ENCODE measurements at regions not wholly inside any gene's neighbourhood (a gene's known extent, or its start where the extent isn't known, plus 50 kb on each side); places are given as distances from the start of the nearest gene placed in this dataset.

DNA sequence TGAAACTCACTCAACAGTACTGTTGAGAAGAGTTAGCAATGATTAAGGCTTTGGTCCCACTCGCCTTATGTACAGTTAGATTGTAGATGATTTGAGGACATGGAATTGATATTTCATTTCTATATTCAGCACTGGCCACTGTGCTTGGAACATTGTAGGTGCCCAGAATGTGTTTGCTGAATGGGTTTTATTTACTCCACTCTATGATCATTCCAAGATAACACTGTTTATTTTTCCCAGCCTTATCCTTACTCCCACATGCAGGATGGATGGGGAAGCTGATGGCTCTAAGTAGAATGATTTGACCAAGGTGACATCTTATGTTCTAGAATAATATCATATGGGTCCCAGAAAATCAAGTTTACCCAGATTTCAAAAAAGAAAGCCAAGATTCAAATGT, 124.6 kb upstream of the RXFP2 start:
- Histone ChIP-seq H3K9me3 (no peaks in the 10 kb centered on the region), H3K27ac (no peak overlapping the region), H3K4me1 (no peaks in the 10 kb centered on the region), H3K27me3 (no peaks in the 10 kb centered on the region), H3K36me3 (no peaks in the 10 kb centered on the region), H3K4me3 (no peak overlapping the region)
- DNase-seq (ENCODE audit: low spot score in 2 of 2) = no peak
- intact Hi-C loops (cut with DNase I) = no loop called here
- TF ChIP-seq CTCF (IDR thresholded peaks at IDR 0.05) = no peak

DNA sequence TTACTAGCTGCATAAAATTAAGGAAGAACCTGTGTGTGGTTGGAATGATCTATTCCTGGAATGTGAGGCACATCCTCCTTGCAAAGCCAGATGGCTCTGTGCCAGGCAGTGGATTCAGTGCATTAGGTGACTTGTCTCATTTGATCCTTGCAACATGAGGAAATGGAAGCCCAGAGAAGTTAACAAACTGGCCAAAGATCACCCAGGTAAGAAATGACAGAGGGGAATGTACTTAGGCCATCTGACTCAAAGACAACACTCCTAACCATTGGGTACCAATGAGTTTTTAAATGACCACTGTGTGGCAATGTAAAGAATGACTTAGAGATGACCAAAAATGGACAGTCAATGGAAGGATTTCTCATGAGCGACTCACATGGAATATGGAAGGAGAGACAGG, 114.2 kb upstream of the RXFP2 start:
- Histone ChIP-seq H3K4me3 (no peak overlapping the region), H3K36me3 (no peaks in the 10 kb centered on the region), H3K9me3 (no peaks in the 10 kb centered on the region), H3K4me1 (no peaks in the 10 kb centered on the region), H3K27me3 (no peaks in the 10 kb centered on the region), H3K27ac (no peak overlapping the region)
- no peak for TF ChIP-seq CTCF (IDR thresholded peaks at IDR 0.05)
- no peak for DNase-seq (ENCODE audit: low spot score in 2 of 2)
- intact Hi-C loops (cut with DNase I) = no loop called here

GRCh38 chr13:31627097-31627845, 112.1 kb upstream of the RXFP2 start:
- Histone ChIP-seq H3K9me3 (no peaks in the 10 kb centered on the region), H3K4me1 (no peaks in the 10 kb centered on the region), H3K4me3 (no peak overlapping the region), H3K27ac (no peak overlapping the region), H3K27me3 (no peaks in the 10 kb centered on the region), H3K36me3 (no peaks in the 10 kb centered on the region)
- TF ChIP-seq CTCF (IDR thresholded peaks at IDR 0.05) = no peak
- intact Hi-C loops (cut with DNase I) = no loop called here
- DNase-seq (ENCODE audit: low spot score in 2 of 2) = no peak

DNA sequence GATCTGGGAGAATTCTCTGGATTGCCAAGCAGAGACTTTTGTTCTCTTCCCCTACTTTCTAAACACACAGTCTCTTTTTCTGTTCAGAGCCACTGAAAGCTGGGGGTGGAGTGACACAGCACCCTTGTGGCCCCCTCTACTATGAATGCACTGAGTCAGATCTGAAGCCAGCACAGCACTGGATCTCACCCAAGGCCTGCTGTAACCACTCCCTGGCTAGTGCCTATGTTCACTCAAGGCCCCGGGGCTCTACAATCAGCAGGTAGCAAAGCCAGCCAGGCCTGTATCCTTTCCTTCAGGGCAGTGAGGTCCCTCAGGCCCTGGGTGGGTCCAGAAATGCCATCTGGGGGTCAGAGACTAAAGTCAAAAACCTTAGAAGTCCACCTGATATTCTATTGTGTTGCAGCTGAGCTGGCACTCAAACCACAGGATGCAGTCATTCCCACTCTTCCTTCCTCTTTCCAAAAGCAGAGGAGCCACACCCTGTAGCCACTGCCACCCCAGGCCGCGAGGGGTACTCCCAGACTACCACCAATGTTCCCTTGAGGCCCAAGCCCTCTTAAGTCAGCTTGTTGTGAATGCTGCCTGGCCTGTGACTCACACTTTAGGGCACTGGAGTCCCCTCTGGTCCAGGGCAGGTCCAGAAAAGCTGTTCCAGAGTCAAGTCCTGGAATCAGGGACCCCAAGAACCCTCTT, 110.1 kb upstream of the RXFP2 start:
- no peaks in the 10 kb centered on the region for H3K4me1 ChIP-seq
- no peak for TF ChIP-seq CTCF (IDR thresholded peaks at IDR 0.05)
- no peak overlapping the region for H3K27ac ChIP-seq
- H3K27me3 ChIP-seq = no peaks in the 10 kb centered on the region
- intact Hi-C loops (cut with DNase I) = no loop called here
- DNase-seq (ENCODE audit: low spot score in 2 of 2) = no peak
- H3K4me3 ChIP-seq = no peak overlapping the region
- H3K36me3 ChIP-seq = no peaks in the 10 kb centered on the region
- H3K9me3 ChIP-seq = no peaks in the 10 kb centered on the region

DNA sequence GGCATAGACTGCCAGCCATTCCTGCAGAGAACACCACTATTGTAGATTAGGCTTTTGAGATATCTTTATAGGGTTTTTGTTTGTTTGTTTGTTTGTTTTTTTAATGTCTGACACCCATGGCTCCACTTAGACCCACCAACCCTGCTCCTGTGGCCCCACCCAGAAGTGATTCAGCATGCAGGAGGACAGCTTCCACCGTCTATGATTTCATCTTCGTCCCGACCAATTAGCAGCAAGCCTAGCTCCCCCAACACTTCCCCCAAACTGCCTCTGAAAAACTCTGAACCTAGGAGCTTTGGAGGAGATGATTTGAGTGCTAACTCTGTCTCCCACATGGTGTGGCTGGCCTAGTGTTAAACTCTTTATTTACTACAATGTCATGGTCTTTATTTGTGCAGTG, 108.3 kb upstream of the RXFP2 start:
- no peak for DNase-seq (ENCODE audit: low spot score in 2 of 2)
- no peak for TF ChIP-seq CTCF (IDR thresholded peaks at IDR 0.05)
- Histone ChIP-seq H3K27ac (no peak overlapping the region), H3K4me1 (no peaks in the 10 kb centered on the region), H3K36me3 (no peaks in the 10 kb centered on the region), H3K27me3 (no peaks in the 10 kb centered on the region), H3K9me3 (no peaks in the 10 kb centered on the region), H3K4me3 (no peak overlapping the region)
- intact Hi-C loops (cut with DNase I) = no loop called here

Data from ascending aorta (tissue), 2 donors.